Umbilical cord (tissue), 1 donor: ENCODE measurements at regions not wholly inside any gene's neighbourhood (a gene's known extent, or its start where the extent isn't known, plus 50 kb on each side); places are given as distances from the start of the nearest gene placed in this dataset.

Experiments used
- DNase-seq: peaks from one replicate; pipeline ENCODE4 v3.0.0-alpha.2; 2015; ENCODE audit warnings: low spot score

DNA sequence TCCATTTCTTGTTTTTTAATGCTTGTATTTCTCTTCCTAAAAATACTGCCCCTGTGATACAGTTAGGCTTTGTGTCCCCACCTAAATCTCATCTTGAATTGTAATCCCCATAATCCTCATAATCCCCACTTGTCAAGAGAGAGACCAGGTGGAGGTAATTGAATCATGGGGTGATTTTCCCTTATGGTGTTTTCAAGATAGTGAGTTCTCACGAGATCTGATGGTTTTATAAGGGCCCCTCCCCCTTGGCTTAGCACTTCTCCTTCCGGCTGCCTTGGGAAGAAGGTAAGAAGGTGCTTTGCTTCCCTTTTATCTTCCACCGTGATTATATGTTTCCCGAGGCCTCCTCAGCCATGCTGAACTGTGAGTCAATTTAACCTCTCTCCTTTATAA, 227.4 kb downstream of the MAN2A1 start:
- DNase-seq = no peak

GRCh38 chr5:109917966-109918365, 228.2 kb downstream of the MAN2A1 start:
- DNase-seq = no peak

DNA sequence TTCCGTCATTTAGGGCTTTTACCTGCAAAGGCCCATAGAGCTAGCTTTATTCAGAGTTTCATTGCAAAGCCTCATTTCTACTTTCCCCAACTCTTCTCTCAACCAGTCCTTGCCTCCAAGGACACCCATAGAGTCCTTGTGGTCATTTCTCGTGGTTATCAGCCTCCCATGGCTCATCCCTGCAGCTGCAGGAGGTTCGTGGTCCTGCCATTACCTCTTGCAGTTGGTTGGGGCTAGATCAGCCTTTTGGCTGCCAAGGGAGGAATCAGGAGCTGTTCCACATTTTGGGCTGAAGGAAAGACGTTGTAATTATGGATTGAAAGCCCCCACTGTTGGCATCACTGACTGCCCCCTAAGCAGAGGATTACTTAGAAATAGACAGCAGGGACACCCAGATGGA, 231.0 kb downstream of the MAN2A1 start:
- no peak for DNase-seq

DNA sequence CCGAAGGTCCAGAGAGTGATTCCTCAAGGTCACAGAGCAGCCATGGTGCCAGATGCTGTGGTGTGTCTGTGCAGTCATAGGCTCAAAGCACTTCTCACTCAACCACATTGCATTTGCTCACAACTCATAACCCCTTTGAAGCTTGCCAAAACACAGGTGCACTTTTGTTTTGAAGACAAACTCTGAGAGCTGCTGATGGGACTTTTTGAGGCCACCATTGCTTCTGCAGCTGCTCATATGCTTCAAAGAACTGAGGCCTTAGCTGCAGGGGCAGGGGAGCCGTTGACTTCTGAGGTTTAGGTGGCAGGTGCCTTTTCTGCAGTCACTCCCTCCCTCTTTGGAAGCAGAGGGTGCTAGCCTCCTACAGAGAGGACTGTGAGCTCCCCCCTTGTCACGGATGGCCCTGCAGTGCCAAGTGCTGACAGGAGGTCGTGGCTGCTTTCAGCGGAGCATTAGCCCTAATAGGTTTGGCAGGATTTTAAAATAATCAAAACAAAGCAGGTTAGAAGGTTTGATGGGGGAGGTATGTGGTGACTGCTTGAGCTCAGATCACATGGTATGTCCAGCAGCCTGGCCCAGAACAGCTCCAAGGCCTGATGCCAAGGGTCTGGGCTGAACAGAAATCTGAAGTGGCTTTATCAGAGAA, 232.1 kb downstream of the MAN2A1 start:
- no peak for DNase-seq

GRCh38 chr5:109922381-109922995, 232.8 kb downstream of the MAN2A1 start:
- no peak for DNase-seq

GRCh38 chr5:109923205-109923604, 233.5 kb downstream of the MAN2A1 start:
- no peak for DNase-seq

GRCh38 chr5:109924237-109925107, 234.7 kb downstream of the MAN2A1 start:
- DNase-seq = no peak

DNA sequence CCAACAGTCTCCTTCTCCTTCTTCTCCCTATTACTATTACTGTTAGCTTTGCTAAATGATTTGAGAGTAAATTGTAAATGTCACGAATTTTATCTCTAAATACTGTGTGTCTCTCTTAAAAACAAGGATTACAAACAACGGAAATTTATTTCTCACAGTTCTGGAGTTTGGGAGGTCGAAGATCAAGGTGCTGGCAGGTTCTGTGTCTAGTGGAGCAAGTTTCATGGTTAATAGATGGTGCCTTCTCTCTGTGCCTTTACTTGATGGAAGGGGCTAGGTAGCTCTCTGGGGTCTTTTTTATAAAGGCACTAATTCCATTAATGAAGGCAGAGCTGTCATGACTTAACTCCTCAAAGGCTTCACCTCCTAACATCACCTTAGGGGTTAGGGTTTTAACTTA, 237.9 kb downstream of the MAN2A1 start:
- DNase-seq = no peak

- DNase-seq = no peak
Measured at GRCh38 chr5:109928046-109928445, 238.3 kb downstream of the MAN2A1 start.

DNA sequence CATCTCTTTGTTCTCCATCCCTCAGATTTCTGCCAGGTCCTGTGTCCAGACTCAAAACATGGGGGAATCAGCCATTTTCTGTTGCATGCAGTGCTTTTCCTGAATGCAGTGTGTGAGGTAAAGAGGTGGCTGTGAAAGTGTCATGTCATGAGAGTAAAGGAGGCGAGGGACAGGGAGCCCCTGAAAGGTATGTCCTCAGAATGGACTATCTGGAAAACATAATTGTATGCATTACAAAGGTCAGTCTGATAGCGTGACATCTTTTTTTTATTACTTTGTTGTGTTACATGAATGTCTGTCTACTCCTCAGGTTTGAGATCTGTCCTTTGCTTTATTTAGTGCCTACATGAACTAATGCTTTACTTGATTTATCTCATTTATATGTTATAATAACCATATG, 239.1 kb downstream of the MAN2A1 start:
- DNase-seq = no peak

GRCh38 chr5:109929376-109929775, 239.6 kb downstream of the MAN2A1 start:
- DNase-seq = no peak

- no peak for DNase-seq
Measured at GRCh38 chr5:109929911-109930310, 240.2 kb downstream of the MAN2A1 start.

GRCh38 chr5:109931049-109931780, 241.5 kb downstream of the MAN2A1 start:
- DNase-seq = no peak

GRCh38 chr5:109935833-109936490, 246.2 kb downstream of the MAN2A1 start:
- DNase-seq = no peak

DNA sequence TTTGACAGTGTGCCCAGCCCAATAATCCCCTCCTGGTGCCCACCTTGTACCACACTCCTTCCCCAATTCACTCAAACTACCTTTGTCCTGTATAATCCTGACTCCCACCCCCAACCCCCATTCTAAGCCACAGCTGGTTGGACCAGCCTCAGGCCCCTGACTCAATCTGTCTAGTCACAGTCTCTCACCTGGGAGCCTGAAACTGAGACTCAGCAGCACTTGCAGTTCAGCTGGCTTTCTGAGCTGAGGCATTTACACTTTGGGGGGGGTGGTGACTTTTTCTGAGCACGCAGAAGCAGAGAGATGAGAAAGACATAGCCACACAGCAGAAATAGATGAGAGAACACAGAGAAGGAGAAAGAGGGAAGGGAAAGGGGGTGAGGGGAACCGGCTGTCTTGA, 247.3 kb downstream of the MAN2A1 start:
- no peak for DNase-seq

- no peak for DNase-seq
Measured at GRCh38 chr5:109937951-109938350, 248.2 kb downstream of the MAN2A1 start.

GRCh38 chr5:109938453-109938852, 248.7 kb downstream of the MAN2A1 start:
- no peak for DNase-seq

DNA sequence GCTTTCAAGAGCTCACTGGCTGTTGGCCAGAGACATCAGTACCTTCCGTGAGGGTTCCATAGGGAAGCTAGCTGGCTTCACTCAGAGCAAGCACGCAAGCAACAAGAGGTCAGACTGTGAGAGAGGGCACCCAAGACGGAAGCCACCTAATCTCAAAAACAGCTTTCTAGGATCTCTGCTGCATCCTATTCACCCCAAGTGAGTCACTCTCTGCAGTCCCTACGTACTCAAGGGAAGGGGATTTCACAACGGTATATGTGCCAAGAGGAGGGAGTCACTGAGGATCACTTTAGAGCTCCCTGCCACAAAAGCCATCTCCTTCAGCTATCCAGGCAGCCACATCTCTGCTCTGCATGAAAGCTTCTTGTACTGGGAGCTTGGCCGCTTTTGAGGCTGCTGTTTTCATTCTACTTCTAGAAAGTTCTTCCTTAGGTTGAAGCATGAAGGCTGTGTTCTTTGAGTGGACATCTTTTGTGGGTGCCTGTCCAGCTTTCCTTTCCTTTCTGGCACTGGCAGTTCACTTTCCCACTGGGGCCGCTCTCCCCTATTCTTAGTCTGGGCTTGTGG, 249.5 kb downstream of the MAN2A1 start:
- DNase-seq = no peak

GRCh38 chr5:109942646-109943045, 252.9 kb downstream of the MAN2A1 start:
- DNase-seq = no peak

DNA sequence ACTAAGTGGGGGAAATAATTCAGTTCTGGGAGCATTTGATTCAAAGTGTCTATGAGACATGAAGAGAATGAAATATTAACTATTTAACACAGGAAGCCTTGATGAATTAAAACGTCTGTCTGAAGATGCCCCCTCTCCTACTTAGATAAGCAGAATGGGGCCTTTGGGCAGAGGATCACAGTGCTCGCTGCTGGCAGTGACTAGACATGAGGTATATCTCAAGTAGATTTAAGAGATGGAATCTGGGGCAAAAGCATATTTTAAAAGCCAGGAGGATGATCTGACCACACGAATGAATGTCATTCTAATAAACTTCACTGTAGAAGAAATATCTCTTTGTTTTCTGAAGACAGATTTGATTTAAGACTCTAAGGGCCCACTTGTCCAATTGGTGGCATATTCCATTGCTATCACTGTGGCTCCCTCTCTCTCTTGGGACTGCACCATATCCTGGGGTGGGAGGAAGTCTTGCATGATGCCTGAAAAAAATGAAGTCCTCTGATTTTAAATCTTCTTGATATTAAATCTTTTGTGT, 254.0 kb downstream of the MAN2A1 start:
- no peak for DNase-seq

DNA sequence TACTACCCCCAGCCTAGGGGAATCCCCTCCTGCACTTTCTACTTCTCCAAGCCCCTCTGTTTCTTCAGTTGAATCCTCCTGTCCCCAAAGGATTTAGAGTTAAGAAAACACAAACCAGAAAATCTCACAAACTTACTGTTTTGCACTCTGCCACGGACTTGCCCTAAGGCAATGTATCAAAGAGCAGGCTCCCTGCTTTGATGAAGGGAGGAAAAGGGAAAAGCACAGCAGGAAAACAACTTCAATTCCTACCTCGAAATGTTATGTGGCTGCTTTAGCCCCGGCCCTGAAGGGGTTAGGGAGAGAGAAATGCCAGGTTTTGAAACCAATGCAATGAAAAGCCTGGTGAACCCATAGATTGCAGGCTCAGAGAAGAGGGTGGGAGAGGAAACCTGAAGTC, 254.7 kb downstream of the MAN2A1 start:
- no peak for DNase-seq
